ENCODE measurements at regions not wholly inside any gene's neighbourhood (a gene's known extent, or its start where the extent isn't known, plus 50 kb on each side); places are given as distances from the start of the nearest gene placed in this dataset.

- TF ChIP-seq POLR2A (IDR thresholded peaks at IDR 0.05) (no peak), POLR2AphosphoS5 (IDR thresholded peaks at IDR 0.05) (no peak), CTCF (IDR thresholded peaks at IDR 0.05 in 8 of 11, conservative IDR thresholded peaks at IDR 0.05 in 3 of 11) (no peak)
- no peaks in the 10 kb centered on the region for H3K4me1 ChIP-seq
- intact Hi-C loops (cut with DNase I; ENCODE audit: low total_unique reads), result no loop called here
- H3K27ac ChIP-seq, result no peak overlapping the region
- no peak for DNase-seq
- H3K27me3 ChIP-seq (replicated peaks in 1 of 7), result no peaks in the 10 kb centered on the region
- no peaks in the 10 kb centered on the region for H3K36me3 ChIP-seq
- H3K4me3 ChIP-seq, result no peak overlapping the region
- WGBS, 5 donors, result 62 to 73% (median 72%) methylated on average over 3 of the region's 3 CpGs
- peaks cover 0 to 24% (median 7%) of the 10 kb centered on the region in 8 donors for H3K9me3 ChIP-seq
Observed at GRCh38 chr18:41315134-41315533, 639.9 kb upstream of the PIK3C3 start.

- intact Hi-C loops (cut with DNase I; ENCODE audit: low total_unique reads), result no loop called here
Observed at GRCh38 chr18:41311571-41312547, 643.2 kb upstream of the PIK3C3 start.

GRCh38 chr18:41297740-41298139 is 657.3 kb upstream of the PIK3C3 start:
- Histone ChIP-seq H3K9me3 (peaks cover 0 to 14% (median 3%) of the 10 kb centered on the region in 8 donors), H3K4me3 (no peak overlapping the region), H3K4me1 (no peaks in the 10 kb centered on the region), H3K27ac (no peak overlapping the region), H3K27me3 (replicated peaks in 1 of 7) (no peaks in the 10 kb centered on the region), H3K36me3 (no peaks in the 10 kb centered on the region)
- intact Hi-C loops (cut with DNase I; ENCODE audit: low total_unique reads), result no loop called here
- DNase-seq, result no peak
- no peak for TF ChIP-seq POLR2AphosphoS5 (IDR thresholded peaks at IDR 0.05)
- no peak for TF ChIP-seq CTCF (IDR thresholded peaks at IDR 0.05 in 8 of 11, conservative IDR thresholded peaks at IDR 0.05 in 3 of 11)
- no peak for TF ChIP-seq POLR2A (IDR thresholded peaks at IDR 0.05)
- WGBS, 5 donors, result 88 to 94% (median 92%) methylated on average over 5 of the region's 5 CpGs

More at GRCh38 chr18:41311571-41312547, 643.2 kb upstream of the PIK3C3 start:
- no peak overlapping the region for H3K27ac ChIP-seq
- TF ChIP-seq POLR2A (IDR thresholded peaks at IDR 0.05), result no peak
- TF ChIP-seq CTCF (IDR thresholded peaks at IDR 0.05 in 8 of 11, conservative IDR thresholded peaks at IDR 0.05 in 3 of 11), result no peak
- no peak for TF ChIP-seq POLR2AphosphoS5 (IDR thresholded peaks at IDR 0.05)
- 46 to 58% (median 52%) methylated on average over 3 of the region's 3 CpGs for WGBS, 5 donors
- peaks cover 0 to 24% (median 2%) of the 10 kb centered on the region in 8 donors for H3K9me3 ChIP-seq
- H3K4me1 ChIP-seq, result no peaks in the 10 kb centered on the region
- no peaks in the 10 kb centered on the region for H3K36me3 ChIP-seq
- no peak for DNase-seq
- H3K4me3 ChIP-seq, result no peak overlapping the region
- no peaks in the 10 kb centered on the region for H3K27me3 ChIP-seq (replicated peaks in 1 of 7)

GRCh38 chr18:41269294-41269693 is 685.7 kb upstream of the PIK3C3 start:
- Histone ChIP-seq H3K27me3 (replicated peaks in 1 of 7) (no peaks in the 10 kb centered on the region), H3K4me1 (no peaks in the 10 kb centered on the region), H3K36me3 (no peaks in the 10 kb centered on the region), H3K4me3 (no peak overlapping the region), H3K9me3 (peaks cover 0 to 10% (median 0%) of the 10 kb centered on the region in 8 donors), H3K27ac (no peak overlapping the region)
- TF ChIP-seq CTCF (IDR thresholded peaks at IDR 0.05 in 8 of 11, conservative IDR thresholded peaks at IDR 0.05 in 3 of 11), result no peak
- TF ChIP-seq POLR2AphosphoS5 (IDR thresholded peaks at IDR 0.05), result no peak
- no peak for DNase-seq
- intact Hi-C loops (cut with DNase I; ENCODE audit: low total_unique reads), result no loop called here
- 65 to 77% (median 74%) methylated on average over 6 of the region's 6 CpGs for WGBS, 5 donors
